A172 (cell line): ENCODE measurements at regions not wholly inside any gene's neighbourhood (a gene's known extent, or its start where the extent isn't known, plus 50 kb on each side); places are given as distances from the start of the nearest gene placed in this dataset.

ENCODE experiments used
- DNase-seq: peaks from one replicate; pipeline ENCODE4 v3.0.0-alpha.2; 2015; ENCODE audit warnings: low spot score

GRCh38 chr5:164296603-164297080 is 791.2 kb downstream of the MAT2B start:
- peak; percentile 13 for DNase-seq

- no peak for DNase-seq
Observed at GRCh38 chr5:164298165-164298564, 792.7 kb downstream of the MAT2B start.

DNA sequence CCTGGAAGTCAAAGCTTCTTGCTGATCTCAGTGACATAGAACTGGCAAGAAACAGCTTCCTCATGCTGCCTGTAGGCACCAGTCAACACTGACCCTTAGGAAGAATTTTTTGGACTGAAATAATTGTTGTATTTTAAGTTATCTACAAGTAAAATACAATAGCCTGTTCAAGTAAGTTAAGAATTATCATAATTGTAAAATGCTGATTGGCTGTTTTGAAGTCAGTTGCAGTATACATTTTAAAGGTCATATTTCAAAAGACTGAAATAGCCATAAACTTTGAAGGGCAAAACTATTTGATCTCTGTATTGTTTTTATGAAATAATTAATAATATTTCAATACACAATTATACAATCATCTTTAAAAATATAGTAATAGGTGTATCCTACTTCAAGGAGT is 794.9 kb downstream of the MAT2B start:
- no peak for DNase-seq

- no peak for DNase-seq
Observed at GRCh38 chr5:164301136-164301535, 795.7 kb downstream of the MAT2B start.

DNA sequence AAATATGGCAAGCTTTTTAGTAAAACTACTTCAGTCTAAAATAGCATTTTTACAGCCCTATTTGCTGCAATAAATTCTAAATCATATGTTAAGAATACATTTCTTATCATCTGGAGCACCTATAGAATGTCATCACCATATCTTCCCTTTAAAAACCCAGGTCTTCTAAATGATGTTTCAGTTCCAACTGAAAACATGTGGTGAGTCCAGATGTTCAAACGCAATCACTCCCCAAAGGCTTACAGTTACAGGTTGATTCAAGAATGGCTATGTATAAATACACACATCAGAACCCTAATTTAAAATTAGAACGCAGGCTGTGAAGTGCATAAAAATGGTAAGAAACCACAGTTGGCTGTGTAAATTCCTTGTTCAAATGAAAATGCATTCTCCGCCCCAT is 796.3 kb downstream of the MAT2B start:
- no peak for DNase-seq

- DNase-seq: peak; percentile 16
Observed at GRCh38 chr5:164302533-164303235, 797.3 kb downstream of the MAT2B start.

GRCh38 chr5:164303646-164304215 is 798.3 kb downstream of the MAT2B start:
- no peak for DNase-seq

GRCh38 chr5:164306662-164307061 is 801.2 kb downstream of the MAT2B start:
- DNase-seq: peak; percentile 45

DNA sequence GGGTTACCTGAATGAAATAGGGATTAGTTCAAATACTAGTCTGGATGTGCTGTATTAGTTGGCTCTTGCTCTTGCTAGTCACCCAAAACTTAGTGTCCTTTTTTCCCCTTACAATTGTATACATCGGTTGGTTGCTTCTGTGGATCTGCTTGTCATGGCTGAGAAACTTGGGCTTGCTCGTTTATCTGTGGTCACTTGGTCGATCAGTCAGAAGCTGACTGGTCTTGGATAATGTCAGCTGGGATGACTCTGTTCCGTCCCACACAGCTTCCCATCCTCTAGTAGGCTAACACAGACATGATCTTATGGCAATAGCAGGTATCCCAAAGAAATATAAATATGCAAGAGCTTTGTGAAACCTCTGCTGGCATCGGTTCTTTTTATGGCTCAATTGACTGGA is 807.4 kb downstream of the MAT2B start:
- no peak for DNase-seq

DNA sequence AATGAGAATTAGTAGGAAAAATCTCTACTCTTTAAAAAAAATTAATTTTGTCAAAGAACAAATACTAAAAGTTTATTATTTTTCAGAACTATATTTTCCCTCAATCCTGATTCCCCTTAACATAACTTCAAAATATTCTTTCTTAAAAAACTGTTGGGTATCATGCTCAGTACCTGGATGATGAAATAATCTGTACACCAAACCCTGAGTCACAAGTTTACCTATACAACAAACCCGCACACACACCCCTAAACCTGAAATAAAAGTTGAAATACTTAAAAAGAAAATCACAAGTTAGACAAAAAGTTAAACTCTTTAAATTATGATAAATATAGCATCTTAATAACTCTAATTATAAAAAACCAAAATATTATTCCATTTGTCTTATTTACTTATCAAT is 812.3 kb downstream of the MAT2B start:
- DNase-seq: no peak

DNA sequence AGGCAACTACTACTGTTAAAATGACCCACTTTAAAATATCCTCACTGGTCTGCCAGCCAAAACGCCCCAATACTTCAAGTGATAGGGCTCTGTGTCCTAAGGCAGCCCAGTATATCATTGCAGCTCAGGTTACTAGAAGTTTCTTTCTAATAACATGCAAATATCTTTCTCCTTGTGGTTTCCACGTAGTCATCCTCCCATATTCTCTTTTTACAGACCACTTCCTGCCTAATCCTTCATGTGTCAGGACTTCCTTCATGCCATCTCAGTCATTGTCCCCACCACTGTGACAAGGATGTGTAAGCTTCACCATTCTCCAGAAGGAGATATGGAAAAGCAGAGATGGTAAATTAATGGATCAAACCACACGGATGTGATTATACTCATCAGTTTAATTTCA is 813.7 kb downstream of the MAT2B start:
- DNase-seq: peak; percentile 5

GRCh38 chr5:164324239-164324638 is 818.8 kb downstream of the MAT2B start:
- no peak for DNase-seq

GRCh38 chr5:164326219-164326618 is 820.8 kb downstream of the MAT2B start:
- DNase-seq: no peak

GRCh38 chr5:164327166-164327565 is 821.7 kb downstream of the MAT2B start:
- peak; percentile 14 for DNase-seq

GRCh38 chr5:164332349-164333196 is 827.2 kb downstream of the MAT2B start:
- no peak for DNase-seq

GRCh38 chr5:164335837-164336236 is 830.4 kb downstream of the MAT2B start:
- peak; percentile 70 for DNase-seq

GRCh38 chr5:164336276-164336675 is 830.9 kb downstream of the MAT2B start:
- no peak for DNase-seq

- peak; percentile 63 for DNase-seq
Observed at GRCh38 chr5:164336906-164337305, 831.5 kb downstream of the MAT2B start.

- DNase-seq: no peak
Observed at GRCh38 chr5:164341056-164341619, 835.7 kb downstream of the MAT2B start.

- DNase-seq: peak; percentile 64
Observed at GRCh38 chr5:164345173-164345849, 839.9 kb downstream of the MAT2B start.

GRCh38 chr5:164345853-164346252 is 840.4 kb downstream of the MAT2B start:
- no peak for DNase-seq
